Tibial nerve (tissue), 4 donors: ENCODE measurements at regions not wholly inside any gene's neighbourhood (a gene's known extent, or its start where the extent isn't known, plus 50 kb on each side); places are given as distances from the start of the nearest gene placed in this dataset.
A peak's percentile ranks its signal among the peaks of the same experiment; 100 is the strongest.

ENCODE experiments used
- DNase-seq, 2 donors: peaks; one replicate each; pipeline ENCODE4 v3.0.0-alpha.2; 2019; ENCODE audit warnings: low spot score in 2 of 2
- H3K27ac ChIP-seq, 4 donors: fragments of 200-600 bp; sonication (generic) in 3 of 4; one replicate each; pipeline ENCODE4 v1.5.1; 2017 to 2019; ENCODE audit warnings: mild to moderate bottlenecking in 1 of 4
- H3K27me3 ChIP-seq, 2 donors: fragments of 200-600 bp; sonication (generic) in 1 of 2; one replicate each; pipeline versions ENCODE4 v1.5.1 to v1.6.0; 2017 to 2019
- H3K36me3 ChIP-seq, 3 donors: fragments of 200-600 bp; sonication (generic); one replicate each; pipeline ENCODE4 v1.5.1; 2018 to 2019
- H3K4me1 ChIP-seq, 4 donors: fragments of 200-600 bp; sonication (generic) in 3 of 4; one replicate each; pipeline ENCODE4 v1.5.1; 2017 to 2019
- H3K4me3 ChIP-seq, 4 donors: fragments of 200-600 bp; sonication (generic) in 3 of 4; one replicate each; pipeline ENCODE4 v1.5.1; 2017 to 2019; ENCODE audit warnings: mild to moderate bottlenecking in 1 of 4, moderate library complexity in 1 of 4
- H3K9me3 ChIP-seq, 4 donors: fragments of 200-600 bp; sonication (generic) in 3 of 4; one replicate each; pipeline ENCODE4 v1.5.1; 2017 to 2019
- CTCF ChIP-seq, 5 experiments: fragments of 200-600 bp in 3 of 5; fragments of 450-650 bp in 2 of 5; sonication (generic) in 3 of 5; IDR thresholded peaks; one replicate each; pipeline ENCODE4 v1.5.1; 2016 to 2019; ENCODE audit warnings: antibody characterized with exemption in 5 of 5, mild to moderate bottlenecking in 3 of 5, moderate library complexity in 2 of 5
- EP300 ChIP-seq, 2 donors: sonication (generic); formaldehyde crosslinking; IDR thresholded peaks; one replicate each; pipeline ENCODE4 v1.6.1; 2017; ENCODE audit warnings: antibody characterized with exemption in 2 of 2, mild to moderate bottlenecking in 1 of 2
- POLR2A ChIP-seq, 2 donors: fragments of 450-650 bp; IDR thresholded peaks; one replicate each; pipeline ENCODE4 v1.6.1; 2017; ENCODE audit warnings: antibody characterized with exemption in 2 of 2, mild to moderate bottlenecking in 2 of 2, moderate library complexity in 2 of 2
- WGBS, 2 donors: methylation state at CpG; one replicate each; pipeline ENCODE4 v1.1.5; 2018; 5-methylcytosine and 5-hydroxymethylcytosine counted together

- Histone ChIP-seq H3K27me3 (no peaks in the 10 kb centered on the region), H3K4me1 (peaks cover 0 to 25% (median 11%) of the 10 kb centered on the region in 4 donors), H3K9me3 (no peaks in the 10 kb centered on the region), H3K36me3 (no peaks in the 10 kb centered on the region), H3K4me3 (no peak overlapping the region), H3K27ac (no peak overlapping the region)
- WGBS, 2 donors: 92 to 97% methylated on average over 5 of the region's 5 CpGs
- TF ChIP-seq EP300 (IDR thresholded peaks at IDR 0.05): no peak
- no peak for TF ChIP-seq POLR2A (IDR thresholded peaks at IDR 0.05)
- TF ChIP-seq CTCF (IDR thresholded peaks at IDR 0.05): no peak
- DNase-seq: no peak
Observed at GRCh38 chr2:8243748-8244400, 438.0 kb upstream of the ID2 start.

- Histone ChIP-seq H3K9me3 (no peaks in the 10 kb centered on the region), H3K4me3 (no peak overlapping the region), H3K4me1 (peaks cover 0 to 28% (median 12%) of the 10 kb centered on the region in 4 donors), H3K27ac (no peak overlapping the region), H3K36me3 (no peaks in the 10 kb centered on the region), H3K27me3 (no peaks in the 10 kb centered on the region)
- DNase-seq: no peak
- 88 to 96% methylated on average over 2 of the region's 2 CpGs for WGBS, 2 donors
- TF ChIP-seq EP300 (IDR thresholded peaks at IDR 0.05) (no peak), POLR2A (IDR thresholded peaks at IDR 0.05) (no peak), CTCF (IDR thresholded peaks at IDR 0.05) (no peak)
Observed at GRCh38 chr2:8244639-8245038, 437.2 kb upstream of the ID2 start.

- WGBS, 2 donors: 94 to 100% methylated on average over 3 of the region's 3 CpGs
- H3K4me1 ChIP-seq: peaks cover 0 to 28% (median 12%) of the 10 kb centered on the region in 4 donors
- H3K27ac ChIP-seq: no peak overlapping the region
- H3K27me3 ChIP-seq: no peaks in the 10 kb centered on the region
- DNase-seq: no peak
- no peaks in the 10 kb centered on the region for H3K36me3 ChIP-seq
- no peak for TF ChIP-seq CTCF (IDR thresholded peaks at IDR 0.05)
- TF ChIP-seq EP300 (IDR thresholded peaks at IDR 0.05): no peak
- no peak for TF ChIP-seq POLR2A (IDR thresholded peaks at IDR 0.05)
- no peak overlapping the region for H3K4me3 ChIP-seq
- H3K9me3 ChIP-seq: no peaks in the 10 kb centered on the region
Observed at GRCh38 chr2:8246137-8246536, 435.7 kb upstream of the ID2 start.

- Histone ChIP-seq H3K27ac (peak overlapping the region in 2 of 4 donors; percentile 77 to 79), H3K27me3 (no peaks in the 10 kb centered on the region), H3K9me3 (no peaks in the 10 kb centered on the region), H3K4me1 (peaks cover 0 to 28% (median 12%) of the 10 kb centered on the region in 4 donors), H3K4me3 (no peak overlapping the region), H3K36me3 (no peaks in the 10 kb centered on the region)
- peak in 1 of 2 donors; percentile 20 for DNase-seq
- TF ChIP-seq EP300 (IDR thresholded peaks at IDR 0.05): no peak
- no peak for TF ChIP-seq CTCF (IDR thresholded peaks at IDR 0.05)
- no peak for TF ChIP-seq POLR2A (IDR thresholded peaks at IDR 0.05)
- WGBS, 2 donors: 49 to 54% methylated on average over 8 to 11 of the region's 11 CpGs
Observed at GRCh38 chr2:8247905-8248622, 433.8 kb upstream of the ID2 start.

- DNase-seq: no peak
- H3K9me3 ChIP-seq: no peaks in the 10 kb centered on the region
- peak overlapping the region in 1 of 4 donors; percentile 15 for H3K4me3 ChIP-seq
- H3K36me3 ChIP-seq: no peaks in the 10 kb centered on the region
- peaks cover 0 to 28% (median 12%) of the 10 kb centered on the region in 4 donors for H3K4me1 ChIP-seq
- no peak for TF ChIP-seq EP300 (IDR thresholded peaks at IDR 0.05)
- TF ChIP-seq POLR2A (IDR thresholded peaks at IDR 0.05): no peak
- TF ChIP-seq CTCF (IDR thresholded peaks at IDR 0.05): no peak
- H3K27me3 ChIP-seq: no peaks in the 10 kb centered on the region
- peak overlapping the region in 3 of 4 donors; percentile 21 to 79 (median 77) for H3K27ac ChIP-seq
- WGBS, 2 donors: 28 to 33% methylated on average over 2 of the region's 2 CpGs
Observed at GRCh38 chr2:8248623-8248957, 433.3 kb upstream of the ID2 start.
